ENCODE measurements at regions not wholly inside any gene's neighbourhood (a gene's known extent, or its start where the extent isn't known, plus 50 kb on each side); places are given as distances from the start of the nearest gene placed in this dataset.

GRCh38 chr1:224565611-224566406 lies 50.3 kb upstream of the CNIH3 start:
- Histone ChIP-seq H3K79me2 (ENCODE audit: insufficient read depth, low read length) (no peaks in the 10 kb centered on the region), H3K9ac (ENCODE audit: extremely low read depth, insufficient read length, low read length) (no peak overlapping the region), H3K27ac (ENCODE audit: insufficient read length, low read depth, low read length) (no peak overlapping the region), H3K79me1 (ENCODE audit: insufficient read depth, low read depth, low read length, poor library complexity, severe bottlenecking) (no peaks in the 10 kb centered on the region), H3K23me2 (ENCODE audit: insufficient read length, low read depth, low read length, poor library complexity, severe bottlenecking) (no peaks in the 10 kb centered on the region), H3K27me3 (ENCODE audit: insufficient read depth, low read length) (no peaks in the 10 kb centered on the region), H2AK5ac (ENCODE audit: insufficient read length, low read length) (no peak overlapping the region), H3T11ph (ENCODE audit: low read length) (no peak overlapping the region), H3K4ac (ENCODE audit: low read depth, low read length) (no peak overlapping the region), H3K9me3 (ENCODE audit: control insufficient read depth, low read depth, low read length) (no peaks in the 10 kb centered on the region), H4K5ac (ENCODE audit: insufficient read length, low read depth, low read length) (no peak overlapping the region), H2BK20ac (ENCODE audit: low read depth, low read length, poor library complexity, severe bottlenecking) (no peak overlapping the region), H2AFZ (ENCODE audit: low read length) (no peak overlapping the region), H4K20me1 (ENCODE audit: control insufficient read depth, insufficient read depth, insufficient read length) (no peaks in the 10 kb centered on the region), H2BK5ac (ENCODE audit: insufficient read length, low read length) (no peak overlapping the region), H2BK120ac (ENCODE audit: low read depth, low read length, poor library complexity, severe bottlenecking) (no peak overlapping the region), H3K23ac (ENCODE audit: insufficient read length, low read depth, low read length) (no peak overlapping the region), H3K4me2 (ENCODE audit: insufficient read depth, insufficient read length, low read length) (no peak overlapping the region), H3K4me1 (ENCODE audit: insufficient read depth, low read length) (no peaks in the 10 kb centered on the region), H4K8ac (replicated peaks; ENCODE audit: insufficient read length, low read depth, low read length) (no peak overlapping the region), H3K56ac (ENCODE audit: insufficient read length, low read depth, low read length) (no peak overlapping the region), H4K91ac (ENCODE audit: insufficient read length, low read depth, low read length) (no peak overlapping the region), H3K18ac (ENCODE audit: insufficient read length, low read depth, low read length) (no peak overlapping the region), H2BK15ac (ENCODE audit: low read depth, low read length) (no peak overlapping the region), H3K14ac (ENCODE audit: insufficient read depth, low read length) (no peak overlapping the region), H2BK12ac (ENCODE audit: insufficient read length, low read depth, low read length) (no peak overlapping the region)
- H3K4me1 Mint-ChIP-seq: no peaks in the 10 kb centered on the region
- no peaks in the 10 kb centered on the region; the same call in 1 of the 2 replicates for H3K27me3 Mint-ChIP-seq (ENCODE audit: low read depth)
- no peak for DNase-seq
- TF ChIP-seq CTCF (conservative IDR thresholded peaks at IDR 0.05): no peak
- H3K9me3 Mint-ChIP-seq: peaks cover 8 to 9% of the 10 kb centered on the region in 2 experiments
- H3K27ac Mint-ChIP-seq: peak overlapping the region in 1 of 3 experiments; percentile 63; a peak in 1 of 7 replicates
- peaks cover 3 to 7% (median 7%) of the 10 kb centered on the region in 3 experiments; a peak in 5 of 7 replicates for H3K36me3 Mint-ChIP-seq (ENCODE audit: insufficient read depth in 1 of 3, low read depth in 3 of 3)
- no peak overlapping the region for H3K4me3 Mint-ChIP-seq
- WGBS (ENCODE audit: extremely low coverage, insufficient read length, low lambda C conversion rate): no CpG with 5 or more reads among the region's 3 CpGs

Data from H9 (cell line).